ENCODE measurements at regions not wholly inside any gene's neighbourhood (a gene's known extent, or its start where the extent isn't known, plus 50 kb on each side); places are given as distances from the start of the nearest gene placed in this dataset.
"Not testable (repeated sequence)": the region's sequence is repeated elsewhere in the genome, so short reads cannot be mapped to it uniquely, and the experiment has no call there.

- no peaks in the 10 kb centered on the region for H3K27me3 ChIP-seq (ENCODE audit: control insufficient read depth, insufficient read depth, low read length)
These were observed 231.4 kb upstream of the ECI2 start for GRCh38 chr6:4366635-4367395.

GRCh38 chr6:4365686-4366085 is 230.3 kb upstream of the ECI2 start:
- Histone ChIP-seq H3K36me3 (ENCODE audit: control insufficient read depth, insufficient read depth, low read length) (no peaks in the 10 kb centered on the region), H3K27me3 (ENCODE audit: control insufficient read depth, insufficient read depth, low read length) (no peaks in the 10 kb centered on the region), H3K4me3 (ENCODE audit: low read depth, low read length) (no peak overlapping the region), H3K9me3 (ENCODE audit: control insufficient read depth, insufficient read depth, low read depth, low read length) (no peaks in the 10 kb centered on the region; the same call in 1 of the 2 replicates), H3K9ac (ENCODE audit: low read length) (no peak overlapping the region), H3K4me1 (ENCODE audit: control insufficient read depth, insufficient read depth, low read length) (no peaks in the 10 kb centered on the region), H3K27ac (ENCODE audit: low read depth, low read length) (no peak overlapping the region)

More at GRCh38 chr6:4366635-4367395, 231.4 kb upstream of the ECI2 start:
- no peaks in the 10 kb centered on the region for H3K36me3 ChIP-seq (ENCODE audit: control insufficient read depth, insufficient read depth, low read length)
- no peaks in the 10 kb centered on the region; the same call in 1 of the 2 replicates for H3K9me3 ChIP-seq (ENCODE audit: control insufficient read depth, insufficient read depth, low read depth, low read length)
- no peak overlapping the region for H3K4me3 ChIP-seq (ENCODE audit: low read depth, low read length)
- H3K27ac ChIP-seq (ENCODE audit: low read depth, low read length) = no peak overlapping the region
- H3K4me1 ChIP-seq (ENCODE audit: control insufficient read depth, insufficient read depth, low read length) = no peaks in the 10 kb centered on the region
- H3K9ac ChIP-seq (ENCODE audit: low read length) = no peak overlapping the region

- Histone ChIP-seq H3K9ac (ENCODE audit: low read length) (no peak overlapping the region), H3K4me3 (ENCODE audit: low read depth, low read length) (no peak overlapping the region), H3K36me3 (ENCODE audit: control insufficient read depth, insufficient read depth, low read length) (no peaks in the 10 kb centered on the region), H3K9me3 (ENCODE audit: control insufficient read depth, insufficient read depth, low read depth, low read length) (no peaks in the 10 kb centered on the region; the same call in 1 of the 2 replicates), H3K27ac (ENCODE audit: low read depth, low read length) (no peak overlapping the region), H3K27me3 (ENCODE audit: control insufficient read depth, insufficient read depth, low read length) (no peaks in the 10 kb centered on the region), H3K4me1 (ENCODE audit: control insufficient read depth, insufficient read depth, low read length) (no peaks in the 10 kb centered on the region)
These were observed 229.3 kb upstream of the ECI2 start for GRCh38 chr6:4364711-4365110.

GRCh38 chr6:4364172-4364571 is 228.8 kb upstream of the ECI2 start:
- Histone ChIP-seq H3K36me3 (ENCODE audit: control insufficient read depth, insufficient read depth, low read length) (no peaks in the 10 kb centered on the region), H3K27me3 (ENCODE audit: control insufficient read depth, insufficient read depth, low read length) (no peaks in the 10 kb centered on the region), H3K27ac (ENCODE audit: low read depth, low read length) (no peak overlapping the region), H3K4me1 (ENCODE audit: control insufficient read depth, insufficient read depth, low read length) (peaks cover 3% of the 10 kb centered on the region; the same call in 1 of the 2 replicates), H3K4me3 (ENCODE audit: low read depth, low read length) (no peak overlapping the region), H3K9ac (ENCODE audit: low read length) (no peak overlapping the region), H3K9me3 (ENCODE audit: control insufficient read depth, insufficient read depth, low read depth, low read length) (no peaks in the 10 kb centered on the region)

GRCh38 chr6:4363656-4364055 is 228.3 kb upstream of the ECI2 start:
- Histone ChIP-seq H3K27ac (ENCODE audit: low read depth, low read length) (no peak overlapping the region), H3K27me3 (ENCODE audit: control insufficient read depth, insufficient read depth, low read length) (no peaks in the 10 kb centered on the region), H3K4me1 (ENCODE audit: control insufficient read depth, insufficient read depth, low read length) (peaks cover 8% of the 10 kb centered on the region), H3K9ac (ENCODE audit: low read length) (no peak overlapping the region), H3K9me3 (ENCODE audit: control insufficient read depth, insufficient read depth, low read depth, low read length) (no peaks in the 10 kb centered on the region), H3K4me3 (ENCODE audit: low read depth, low read length) (no peak overlapping the region), H3K36me3 (ENCODE audit: control insufficient read depth, insufficient read depth, low read length) (no peaks in the 10 kb centered on the region)

GRCh38 chr6:4362326-4362725 is 227.0 kb upstream of the ECI2 start:
- no peak overlapping the region for H3K4me3 ChIP-seq (ENCODE audit: low read depth, low read length)
- H3K36me3 ChIP-seq (ENCODE audit: control insufficient read depth, insufficient read depth, low read length) = no peaks in the 10 kb centered on the region
- no peak overlapping the region for H3K9ac ChIP-seq (ENCODE audit: low read length)
- H3K4me1 ChIP-seq (ENCODE audit: control insufficient read depth, insufficient read depth, low read length) = peaks cover 12% of the 10 kb centered on the region
- no peaks in the 10 kb centered on the region for H3K9me3 ChIP-seq (ENCODE audit: control insufficient read depth, insufficient read depth, low read depth, low read length)
- no peaks in the 10 kb centered on the region for H3K27me3 ChIP-seq (ENCODE audit: control insufficient read depth, insufficient read depth, low read length)
- H3K27ac ChIP-seq (ENCODE audit: low read depth, low read length) = no peak overlapping the region

- no peaks in the 10 kb centered on the region for H3K36me3 ChIP-seq (ENCODE audit: control insufficient read depth, insufficient read depth, low read length)
- no peak overlapping the region for H3K27ac ChIP-seq (ENCODE audit: low read depth, low read length)
- H3K4me1 ChIP-seq (ENCODE audit: control insufficient read depth, insufficient read depth, low read length) = peaks cover 12% of the 10 kb centered on the region
- no peak overlapping the region for H3K9ac ChIP-seq (ENCODE audit: low read length)
- H3K4me3 ChIP-seq (ENCODE audit: low read depth, low read length) = no peak overlapping the region
- no peaks in the 10 kb centered on the region for H3K27me3 ChIP-seq (ENCODE audit: control insufficient read depth, insufficient read depth, low read length)
- H3K9me3 ChIP-seq (ENCODE audit: control insufficient read depth, insufficient read depth, low read depth, low read length) = no peaks in the 10 kb centered on the region
These were observed 225.5 kb upstream of the ECI2 start for GRCh38 chr6:4360920-4361319.

- Histone ChIP-seq H3K36me3 (ENCODE audit: control insufficient read depth, insufficient read depth, low read length) (no peaks in the 10 kb centered on the region), H3K4me1 (ENCODE audit: control insufficient read depth, insufficient read depth, low read length) (peaks cover 12% of the 10 kb centered on the region), H3K27ac (ENCODE audit: low read depth, low read length) (peak overlapping the region; percentile 49; the same call in 1 of the 2 replicates), H3K4me3 (ENCODE audit: low read depth, low read length) (no peak overlapping the region; the same call in 1 of the 2 replicates), H3K9ac (ENCODE audit: low read length) (peak overlapping the region; percentile 28), H3K27me3 (ENCODE audit: control insufficient read depth, insufficient read depth, low read length) (no peaks in the 10 kb centered on the region), H3K9me3 (ENCODE audit: control insufficient read depth, insufficient read depth, low read depth, low read length) (no peaks in the 10 kb centered on the region)
These were observed 223.8 kb upstream of the ECI2 start for GRCh38 chr6:4359108-4359730.

GRCh38 chr6:4358414-4359107 is 223.2 kb upstream of the ECI2 start:
- Histone ChIP-seq H3K27me3 (ENCODE audit: control insufficient read depth, insufficient read depth, low read length) (no peaks in the 10 kb centered on the region), H3K4me1 (ENCODE audit: control insufficient read depth, insufficient read depth, low read length) (peaks cover 12% of the 10 kb centered on the region), H3K36me3 (ENCODE audit: control insufficient read depth, insufficient read depth, low read length) (no peaks in the 10 kb centered on the region), H3K9me3 (ENCODE audit: control insufficient read depth, insufficient read depth, low read depth, low read length) (no peaks in the 10 kb centered on the region; the same call in 1 of the 2 replicates), H3K9ac (ENCODE audit: low read length) (peak overlapping the region; percentile 51), H3K27ac (ENCODE audit: low read depth, low read length) (peak overlapping the region; percentile 49; the same call in 1 of the 2 replicates), H3K4me3 (ENCODE audit: low read depth, low read length) (no peak overlapping the region; the same call in 1 of the 2 replicates)

GRCh38 chr6:4357660-4358152 is 222.3 kb upstream of the ECI2 start:
- not testable (repeated sequence) for H3K9me3 ChIP-seq (ENCODE audit: control insufficient read depth, insufficient read depth, low read depth, low read length)

More at GRCh38 chr6:4357660-4358152, 222.3 kb upstream of the ECI2 start:
- H3K27me3 ChIP-seq (ENCODE audit: control insufficient read depth, insufficient read depth, low read length); H3K27ac ChIP-seq (ENCODE audit: low read depth, low read length); H3K9ac ChIP-seq (ENCODE audit: low read length); H3K4me3 ChIP-seq (ENCODE audit: low read depth, low read length); H3K36me3 ChIP-seq (ENCODE audit: control insufficient read depth, insufficient read depth, low read length): not testable (repeated sequence)
- H3K4me1 ChIP-seq (ENCODE audit: control insufficient read depth, insufficient read depth, low read length) = peaks cover 12% of the 10 kb centered on the region

All from HUES6 (cell line).